Smooth muscle cell (in vitro differentiated cells): ENCODE measurements at regions not wholly inside any gene's neighbourhood (a gene's known extent, or its start where the extent isn't known, plus 50 kb on each side); places are given as distances from the start of the nearest gene placed in this dataset.

Experiments used
- DNase-seq: peaks from one replicate; lab custom pipeline; 2025; ENCODE audit not compliant: unreplicated experiment; lab: John Stamatoyannopoulos, UW
- H2AFZ ChIP-seq: fragments of 200-600 bp; sonication (generic); 2 replicates; pipeline ENCODE4 v1.6.0; 2016; ENCODE audit warnings: antibody characterized with exemption, low read depth, mild to moderate bottlenecking
- H3F3A ChIP-seq: fragments of 200-600 bp; sonication (generic); 2 replicates; pipeline ENCODE4 v1.6.0; 2017; ENCODE audit warnings: antibody characterized with exemption, low read depth
- H3K27ac ChIP-seq: fragments of 200-600 bp; sonication (generic); 2 replicates; pipeline ENCODE4 v1.5.1; 2016; ENCODE audit warnings: low read depth, mild to moderate bottlenecking
- H3K27me3 ChIP-seq: fragments of 200-600 bp; sonication (generic); 2 replicates; pipeline ENCODE4 v1.6.1; 2016; ENCODE audit warnings: low read depth, mild to moderate bottlenecking
- H3K36me3 ChIP-seq: fragments of 200-600 bp; sonication (generic); 2 replicates; pipeline ENCODE4 v1.5.1; 2016; ENCODE audit warnings: low read depth
- H3K4me1 ChIP-seq: fragments of 200-600 bp; sonication (generic); 2 replicates; pipeline ENCODE4 v1.5.1; 2016; ENCODE audit warnings: low read depth
- H3K4me2 ChIP-seq: fragments of 200-600 bp; sonication (generic); 2 replicates; pipeline ENCODE4 v1.6.0; 2016; ENCODE audit warnings: mild to moderate bottlenecking
- H3K4me3 ChIP-seq: fragments of 200-600 bp; sonication (generic); 2 replicates; pipeline ENCODE4 v1.5.1; 2016; ENCODE audit warnings: mild to moderate bottlenecking
- H3K79me2 ChIP-seq: fragments of 200-600 bp; sonication (generic); 2 replicates; pipeline ENCODE4 v1.6.0; 2016; ENCODE audit warnings: low read depth, mild to moderate bottlenecking
- H3K9ac ChIP-seq: fragments of 200-600 bp; sonication (generic); 2 replicates; pipeline ENCODE4 v1.6.0; 2016; ENCODE audit warnings: low read depth
- H3K9me3 ChIP-seq: fragments of 200-600 bp; sonication (generic); replicated peaks from 2 replicates; pipeline ENCODE4 v1.5.1; 2016; ENCODE audit warnings: low read depth
- H4K20me1 ChIP-seq: fragments of 200-600 bp; sonication (generic); 2 replicates; pipeline ENCODE4 v1.6.0; 2016; ENCODE audit warnings: low read depth
- WGBS: methylation state at CpG from one replicate; pipeline ENCODE4 v1.1.7; 2016; ENCODE audit warnings: low lambda C conversion rate; 5-methylcytosine and 5-hydroxymethylcytosine counted together
- TF ChIP-seq, protein P1 (sequence below): fragments of 200-600 bp; sonication (generic); IDR thresholded peaks from 2 replicates; pipeline ENCODE4 v1.5.1; 2017; ENCODE audit warnings: borderline replicate concordance, mild to moderate bottlenecking, antibody characterized with exemption; ENCODE audit not compliant: insufficient read depth, poor library complexity, severe bottlenecking

DNA sequence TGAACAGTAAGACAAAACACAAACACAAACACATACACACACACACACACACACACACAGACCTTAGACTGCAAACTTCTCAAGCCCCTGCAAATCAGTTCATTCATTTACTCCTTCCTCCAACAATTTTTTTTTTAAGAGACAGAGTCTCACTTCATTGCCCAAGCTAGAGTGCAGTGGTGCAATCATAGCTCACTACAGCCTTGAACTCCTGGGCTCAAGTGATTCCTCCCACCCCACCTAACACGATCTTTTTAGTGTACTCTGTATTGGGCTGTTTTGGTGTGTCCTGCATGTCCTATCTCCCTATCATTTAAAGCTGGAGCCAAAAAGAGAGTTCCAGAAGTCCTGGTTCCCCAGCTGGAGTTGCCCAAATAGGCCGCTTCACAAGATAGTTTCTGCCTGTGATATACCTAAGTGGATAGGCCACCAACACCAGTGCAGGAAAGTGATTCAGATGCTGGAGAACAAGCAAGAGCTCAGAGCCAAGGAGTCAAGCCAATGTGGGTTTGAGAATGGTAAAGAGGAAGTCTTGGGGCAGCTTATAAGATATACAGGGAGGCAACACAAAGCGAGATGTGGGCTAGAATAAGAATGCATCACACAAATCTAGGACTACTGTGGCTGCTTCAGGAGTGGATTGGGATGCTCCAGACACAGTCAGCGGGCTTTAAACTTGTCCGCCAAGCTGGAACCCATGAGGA, 85.4 kb upstream of the RAPGEF2 start:
- no peaks in the 10 kb centered on the region for H3K27me3 ChIP-seq
- no peak overlapping the region for H3K9ac ChIP-seq
- no peak overlapping the region for H3K4me2 ChIP-seq
- no peaks in the 10 kb centered on the region for H3K36me3 ChIP-seq
- TF ChIP-seq, protein P1, sequence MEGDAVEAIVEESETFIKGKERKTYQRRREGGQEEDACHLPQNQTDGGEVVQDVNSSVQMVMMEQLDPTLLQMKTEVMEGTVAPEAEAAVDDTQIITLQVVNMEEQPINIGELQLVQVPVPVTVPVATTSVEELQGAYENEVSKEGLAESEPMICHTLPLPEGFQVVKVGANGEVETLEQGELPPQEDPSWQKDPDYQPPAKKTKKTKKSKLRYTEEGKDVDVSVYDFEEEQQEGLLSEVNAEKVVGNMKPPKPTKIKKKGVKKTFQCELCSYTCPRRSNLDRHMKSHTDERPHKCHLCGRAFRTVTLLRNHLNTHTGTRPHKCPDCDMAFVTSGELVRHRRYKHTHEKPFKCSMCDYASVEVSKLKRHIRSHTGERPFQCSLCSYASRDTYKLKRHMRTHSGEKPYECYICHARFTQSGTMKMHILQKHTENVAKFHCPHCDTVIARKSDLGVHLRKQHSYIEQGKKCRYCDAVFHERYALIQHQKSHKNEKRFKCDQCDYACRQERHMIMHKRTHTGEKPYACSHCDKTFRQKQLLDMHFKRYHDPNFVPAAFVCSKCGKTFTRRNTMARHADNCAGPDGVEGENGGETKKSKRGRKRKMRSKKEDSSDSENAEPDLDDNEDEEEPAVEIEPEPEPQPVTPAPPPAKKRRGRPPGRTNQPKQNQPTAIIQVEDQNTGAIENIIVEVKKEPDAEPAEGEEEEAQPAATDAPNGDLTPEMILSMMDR = no peak
- H3K27ac ChIP-seq = no peak overlapping the region
- H3K4me1 ChIP-seq = peaks cover 14% of the 10 kb centered on the region
- WGBS = 81% methylated on average over 5 of the region's 5 CpGs
- no peak overlapping the region for H3K4me3 ChIP-seq
- H2AFZ ChIP-seq = no peak overlapping the region
- no peaks in the 10 kb centered on the region for H3F3A ChIP-seq
- no peak for DNase-seq
- no peaks in the 10 kb centered on the region for H3K79me2 ChIP-seq
- H4K20me1 ChIP-seq = no peaks in the 10 kb centered on the region
- H3K9me3 ChIP-seq = no peaks in the 10 kb centered on the region

DNA sequence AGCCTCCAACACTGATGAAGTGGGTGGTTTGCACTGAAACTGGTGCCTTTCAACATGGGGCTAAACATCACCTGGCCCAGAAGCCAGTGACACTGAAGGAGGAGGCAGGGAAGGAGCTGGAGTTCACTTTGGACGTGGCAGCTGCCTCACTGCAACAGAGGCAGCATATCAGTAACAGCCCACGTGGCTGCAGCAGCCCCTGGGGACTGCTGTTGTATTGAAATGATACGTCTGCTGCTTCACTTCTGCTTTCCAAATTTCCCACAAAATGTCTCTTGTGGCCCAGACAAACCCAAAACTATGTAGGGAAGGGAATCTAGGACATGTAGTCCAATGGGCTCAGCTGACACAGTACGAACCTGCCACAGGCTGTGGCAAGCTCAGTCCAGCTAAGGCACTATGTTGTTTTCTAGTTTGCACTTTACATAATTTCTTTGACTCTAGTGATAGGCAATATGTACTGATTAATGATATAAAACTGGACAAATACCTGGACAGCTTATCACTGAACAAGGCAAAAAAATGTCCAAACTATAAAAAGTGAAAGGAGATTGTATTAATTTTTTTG, 84.7 kb upstream of the RAPGEF2 start:
- Histone ChIP-seq H3K79me2 (no peaks in the 10 kb centered on the region), H3K4me3 (no peak overlapping the region), H3K36me3 (no peaks in the 10 kb centered on the region), H3K27ac (no peak overlapping the region), H3K9ac (no peak overlapping the region), H3K4me1 (peaks cover 14% of the 10 kb centered on the region), H3K9me3 (no peaks in the 10 kb centered on the region), H3K27me3 (no peaks in the 10 kb centered on the region), H3K4me2 (no peak overlapping the region), H2AFZ (no peak overlapping the region), H3F3A (no peaks in the 10 kb centered on the region), H4K20me1 (no peaks in the 10 kb centered on the region)
- 81% methylated on average over 4 of the region's 4 CpGs for WGBS
- no peak for DNase-seq
- TF ChIP-seq, protein P1 = no peak

DNA sequence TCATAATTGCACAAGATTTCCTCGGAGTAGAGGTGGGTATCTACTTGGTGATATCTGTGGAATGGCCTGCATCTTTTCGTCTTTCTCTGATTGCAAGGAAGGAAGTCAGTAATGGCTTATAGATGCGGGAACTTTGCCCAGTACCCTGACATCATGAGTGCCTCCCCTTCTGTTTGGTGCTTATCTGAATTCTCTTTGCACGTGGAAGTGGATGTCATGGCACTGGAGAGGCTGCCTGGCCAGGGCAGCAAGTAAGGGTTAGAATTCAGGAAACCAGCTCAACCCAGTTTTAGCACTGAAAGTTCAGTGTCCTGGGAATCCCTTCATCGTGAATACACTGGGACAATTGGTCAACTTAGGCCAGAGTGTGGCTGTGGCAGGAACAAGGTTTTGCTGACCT, 83.5 kb upstream of the RAPGEF2 start:
- TF ChIP-seq, protein P1 = no peak

More for the DNA sequence above, 83.5 kb upstream of the RAPGEF2 start:
- 80% methylated on average over 5 of the region's 5 CpGs for WGBS
- Histone ChIP-seq H4K20me1 (no peaks in the 10 kb centered on the region), H3K27ac (no peak overlapping the region), H3K79me2 (no peaks in the 10 kb centered on the region), H3K9me3 (no peaks in the 10 kb centered on the region), H3K9ac (no peak overlapping the region), H3K36me3 (no peaks in the 10 kb centered on the region), H3K27me3 (no peaks in the 10 kb centered on the region), H3F3A (no peaks in the 10 kb centered on the region), H2AFZ (no peak overlapping the region), H3K4me1 (peaks cover 14% of the 10 kb centered on the region), H3K4me2 (no peak overlapping the region), H3K4me3 (no peak overlapping the region)
- DNase-seq = no peak
